Natural killer cell (primary cell): ENCODE measurements at regions not wholly inside any gene's neighbourhood (a gene's known extent, or its start where the extent isn't known, plus 50 kb on each side); places are given as distances from the start of the nearest gene placed in this dataset.

Experiments used
- ATAC-seq, 3 donors: fragments of 150-1000 bp in 2 of 3; fragments of 200-7000 bp in 1 of 3; cut with Tn5 transposase; 1 replicate in 1 of 3; 2 replicates in 2 of 3; pipeline ENCODE4 v1.10.0; 2021; ENCODE audit warnings: mild to moderate bottlenecking in 2 of 3, moderate library complexity in 2 of 3
- DNase-seq, 2 donors: peaks; one replicate each; pipeline versions ENCODE4 v3.0.0 to v3.0.0-alpha.2; 2013 to 2021; ENCODE audit warnings: mixed read lengths in 1 of 2
- H3K27ac ChIP-seq: one replicate; pipeline ENCODE4 v1.5.1; 2013; ENCODE audit warnings: mild to moderate bottlenecking, low read length
- H3K27me3 ChIP-seq: one replicate; pipeline ENCODE4 v1.6.1; 2013; ENCODE audit warnings: low read length; ENCODE audit not compliant: control insufficient read depth, insufficient read depth
- H3K36me3 ChIP-seq: one replicate; pipeline ENCODE4 v1.6.1; 2013; ENCODE audit warnings: low read length; ENCODE audit not compliant: control insufficient read depth, insufficient read depth
- H3K4me1 ChIP-seq: one replicate; pipeline ENCODE4 v1.6.1; 2013; ENCODE audit warnings: low read length; ENCODE audit not compliant: control insufficient read depth, insufficient read depth
- H3K4me3 ChIP-seq: one replicate; pipeline ENCODE4 v1.5.1; 2013; ENCODE audit warnings: low read length
- H3K9me3 ChIP-seq: one replicate; pipeline ENCODE4 v1.6.1; 2013; ENCODE audit warnings: low read length; ENCODE audit not compliant: control insufficient read depth, insufficient read depth
- H3K27ac Mint-ChIP-seq, 2 donors: one replicate each; pipeline ENCODE4 v1.8.0; 2022; ENCODE audit warnings: mild to moderate bottlenecking in 2 of 2, mixed read lengths in 2 of 2, moderate library complexity in 1 of 2
- H3K27me3 Mint-ChIP-seq, 2 donors: one replicate each; pipeline ENCODE4 v1.8.0; 2022; ENCODE audit warnings: low read depth in 2 of 2, mixed read lengths in 2 of 2
- H3K36me3 Mint-ChIP-seq: one replicate; pipeline ENCODE4 v1.8.0; 2022; ENCODE audit warnings: mixed read lengths
- H3K4me1 Mint-ChIP-seq, 2 donors: one replicate each; pipeline ENCODE4 v1.8.0; 2022; ENCODE audit warnings: mixed read lengths in 2 of 2
- H3K4me3 Mint-ChIP-seq: one replicate; pipeline ENCODE4 v1.8.0; 2022; ENCODE audit warnings: mild to moderate bottlenecking, moderate library complexity, mixed read lengths
- H3K9me3 Mint-ChIP-seq, 2 donors: one replicate each; pipeline ENCODE4 v1.8.0; 2022; ENCODE audit warnings: mixed read lengths in 2 of 2
- CTCF ChIP-seq: fragments of 200-600 bp; IDR thresholded peaks from one replicate; pipeline ENCODE4 v1.8.0; 2022; ENCODE audit warnings: antibody characterized with exemption
- WGBS: methylation state at CpG from one replicate; pipeline ENCODE4 v1.1.7; 2013; ENCODE audit warnings: missing lambda C conversion rate; ENCODE audit not compliant: insufficient coverage; 5-methylcytosine and 5-hydroxymethylcytosine counted together
- intact Hi-C: fragments of 100-400 bp; cut with micrococcal nuclease; formaldehyde crosslinking; loops from one replicate; pipeline ENCODE4 v1.14.2; 2022

GRCh38 chr2:147546109-147546508 lies 298.7 kb upstream of the ACVR2A start:
- H3K4me1 ChIP-seq: no peaks in the 10 kb centered on the region
- Mint-ChIP-seq H3K27me3 (no peaks in the 10 kb centered on the region), H3K36me3 (no peaks in the 10 kb centered on the region), H3K4me1 (peaks cover 27 to 33% of the 10 kb centered on the region in 2 donors), H3K4me3 (no peak overlapping the region), H3K9me3 (no peaks in the 10 kb centered on the region), H3K27ac (no peak overlapping the region)
- intact Hi-C loops: no loop called here
- 89% methylated on average over 1 of the region's 1 CpG for WGBS
- H3K4me3 ChIP-seq: no peak overlapping the region
- ATAC-seq (no peak), DNase-seq (no peak)
- no peak overlapping the region for H3K27ac ChIP-seq
- H3K36me3 ChIP-seq: no peaks in the 10 kb centered on the region
- no peak for TF ChIP-seq CTCF
- no peaks in the 10 kb centered on the region for H3K27me3 ChIP-seq
- no peaks in the 10 kb centered on the region for H3K9me3 ChIP-seq

- TF ChIP-seq CTCF: no peak
- Histone ChIP-seq H3K4me1 (no peaks in the 10 kb centered on the region), H3K9me3 (no peaks in the 10 kb centered on the region), H3K36me3 (no peaks in the 10 kb centered on the region), H3K27ac (no peak overlapping the region), H3K27me3 (no peaks in the 10 kb centered on the region), H3K4me3 (no peak overlapping the region)
- Mint-ChIP-seq H3K4me1 (peaks cover 13 to 18% of the 10 kb centered on the region in 2 donors), H3K36me3 (no peaks in the 10 kb centered on the region), H3K27ac (no peak overlapping the region), H3K9me3 (no peaks in the 10 kb centered on the region), H3K4me3 (no peak overlapping the region), H3K27me3 (no peaks in the 10 kb centered on the region)
- intact Hi-C loops: no loop called here
- ATAC-seq (no peak), DNase-seq (no peak)
These were observed 301.8 kb upstream of the ACVR2A start for GRCh38 chr2:147543056-147543455.

- Mint-ChIP-seq H3K27me3 (no peaks in the 10 kb centered on the region), H3K4me3 (no peak overlapping the region), H3K27ac (no peak overlapping the region), H3K4me1 (peaks cover 6 to 13% of the 10 kb centered on the region in 2 donors), H3K9me3 (no peaks in the 10 kb centered on the region), H3K36me3 (no peaks in the 10 kb centered on the region)
- no peak for TF ChIP-seq CTCF
- H3K4me1 ChIP-seq: no peaks in the 10 kb centered on the region
- ATAC-seq (no peak), DNase-seq (no peak)
- intact Hi-C loops: no loop called here
- 70% methylated on average over 3 of the region's 3 CpGs for WGBS
- H3K4me3 ChIP-seq: no peak overlapping the region
- no peaks in the 10 kb centered on the region for H3K27me3 ChIP-seq
- H3K36me3 ChIP-seq: no peaks in the 10 kb centered on the region
- H3K9me3 ChIP-seq: no peaks in the 10 kb centered on the region
- H3K27ac ChIP-seq: no peak overlapping the region
These were observed 302.5 kb upstream of the ACVR2A start for GRCh38 chr2:147542351-147542750.

GRCh38 chr2:147541314-147541713 lies 303.5 kb upstream of the ACVR2A start:
- Mint-ChIP-seq H3K4me1 (peaks cover 0 to 5% of the 10 kb centered on the region in 2 donors), H3K36me3 (no peaks in the 10 kb centered on the region), H3K9me3 (no peaks in the 10 kb centered on the region), H3K27me3 (no peaks in the 10 kb centered on the region), H3K4me3 (no peak overlapping the region), H3K27ac (no peak overlapping the region)
- Histone ChIP-seq H3K9me3 (no peaks in the 10 kb centered on the region), H3K4me3 (no peak overlapping the region), H3K27me3 (no peaks in the 10 kb centered on the region), H3K4me1 (no peaks in the 10 kb centered on the region), H3K27ac (no peak overlapping the region), H3K36me3 (no peaks in the 10 kb centered on the region)
- intact Hi-C loops: no loop called here
- DNase-seq (no peak), ATAC-seq (no peak)
- no peak for TF ChIP-seq CTCF
- 75% methylated on average over 1 of the region's 1 CpG for WGBS
